SK-N-SH (cell line): ENCODE measurements at regions not wholly inside any gene's neighbourhood (a gene's known extent, or its start where the extent isn't known, plus 50 kb on each side); places are given as distances from the start of the nearest gene placed in this dataset.

Source experiments
- CTCF ChIP-seq: fragments of 200-600 bp; sonication (generic); IDR thresholded peaks from 2 replicates; pipeline ENCODE4 v1.6.1; 2017; ENCODE audit warnings: antibody characterized with exemption, mild to moderate bottlenecking, moderate library complexity
- ELF1 ChIP-seq: IDR thresholded peaks from 2 replicates; pipeline ENCODE4 v1.4.0; 2012
- EP300 ChIP-seq, 2 experiments: IDR thresholded peaks; 2 replicates each; pipeline versions ENCODE4 v1.4.0 to v1.6.1; 2012; ENCODE audit warnings: borderline replicate concordance in 1 of 2, low read depth in 1 of 2, low read length in 1 of 2
- FOXJ3 ChIP-seq: sonication (generic); formaldehyde crosslinking; IDR thresholded peaks from 2 replicates; pipeline ENCODE4 v1.5.1; 2020; ENCODE audit warnings: mild to moderate bottlenecking, missing genetic modification reagents
- JUND ChIP-seq: IDR thresholded peaks from 2 replicates; pipeline ENCODE4 v1.4.0; 2012
- MEF2A ChIP-seq: IDR thresholded peaks from 2 replicates; pipeline ENCODE4 v1.4.0; 2012; ENCODE audit warnings: low read depth, borderline replicate concordance
- MXI1 ChIP-seq: IDR thresholded peaks from 2 replicates; pipeline ENCODE4 v1.6.1; 2012; ENCODE audit warnings: mild to moderate bottlenecking, low read depth, low read length, improper control_type of control experiment
- POLR2AphosphoS5 ChIP-seq: IDR thresholded peaks from 2 replicates; pipeline ENCODE4 v1.6.1; 2012; ENCODE audit warnings: low read depth, low read length
- RAD21 ChIP-seq: IDR thresholded peaks from 2 replicates; pipeline ENCODE4 v1.6.1; 2012; ENCODE audit warnings: mild to moderate bottlenecking, low read length
- USF1 ChIP-seq: IDR thresholded peaks from 2 replicates; pipeline ENCODE4 v1.4.0; 2012; ENCODE audit warnings: low read depth, borderline replicate concordance

GRCh38 chr3:144364737-144365136, 393.1 kb downstream of the DIPK2A start:
- no peak for TF ChIP-seq POLR2AphosphoS5
- TF ChIP-seq CTCF = no peak
- TF ChIP-seq MXI1 = no peak
- TF ChIP-seq RAD21 = no peak
- no peak for TF ChIP-seq EP300 (IDR thresholded peaks at IDR 0.05; ENCODE audit: borderline replicate concordance in 1 of 2, low read depth in 1 of 2, low read length in 1 of 2)
- no peak for TF ChIP-seq USF1
- TF ChIP-seq ELF1 = no peak
- TF ChIP-seq JUND = no peak
- no peak for TF ChIP-seq FOXJ3
- no peak for TF ChIP-seq MEF2A
